Liver (tissue), 8 donors: ENCODE measurements at regions not wholly inside any gene's neighbourhood (a gene's known extent, or its start where the extent isn't known, plus 50 kb on each side); places are given as distances from the start of the nearest gene placed in this dataset.

Experiments used
- DNase-seq: peaks from one replicate; pipeline ENCODE4 v3.0.0-alpha.2; 2017; ENCODE audit warnings: low spot score
- H3K27ac ChIP-seq, 2 donors: one replicate each; pipeline ENCODE4 v1.7.0; 2013; ENCODE audit warnings: inconsistent platforms in 2 of 2, low read length in 2 of 2, control low read depth in 1 of 2, low read depth in 1 of 2, mild to moderate bottlenecking in 1 of 2
- H3K27me3 ChIP-seq, 4 donors: one replicate each; pipeline versions ENCODE4 v1.6.1 to v1.7.0; 2013; ENCODE audit warnings: low read length in 3 of 4, inconsistent platforms in 1 of 4, mild to moderate bottlenecking in 1 of 4, moderate library complexity in 1 of 4; ENCODE audit not compliant: control insufficient read depth in 4 of 4, insufficient read depth in 4 of 4
- H3K36me3 ChIP-seq, 4 donors: one replicate each; pipeline versions ENCODE4 v1.6.1 to v1.7.0; 2013; ENCODE audit warnings: low read length in 3 of 4, mild to moderate bottlenecking in 3 of 4, low read depth in 1 of 4, moderate library complexity in 1 of 4; ENCODE audit not compliant: control insufficient read depth in 4 of 4, insufficient read depth in 3 of 4
- H3K4me1 ChIP-seq, 4 donors: one replicate each; pipeline versions ENCODE4 v1.6.1 to v1.7.0; 2013; ENCODE audit warnings: low read length in 3 of 4, mild to moderate bottlenecking in 3 of 4, moderate library complexity in 1 of 4; ENCODE audit not compliant: control insufficient read depth in 4 of 4, insufficient read depth in 4 of 4
- H3K4me3 ChIP-seq, 3 donors: one replicate each; pipeline versions ENCODE4 v1.6.1 to v1.7.0; 2013; ENCODE audit warnings: low read length in 3 of 3, control low read depth in 1 of 3, low read depth in 1 of 3, mild to moderate bottlenecking in 1 of 3
- H3K9ac ChIP-seq, 2 donors: one replicate each; pipeline ENCODE4 v1.7.0; 2013; ENCODE audit warnings: low read length in 2 of 2, mild to moderate bottlenecking in 2 of 2, moderate library complexity in 2 of 2, control low read depth in 1 of 2, low read depth in 1 of 2
- H3K9me3 ChIP-seq, 4 donors: one replicate each; pipeline versions ENCODE4 v1.6.1 to v1.7.0; 2013; ENCODE audit warnings: low read length in 3 of 4; ENCODE audit not compliant: control insufficient read depth in 4 of 4
- EGR1 ChIP-seq, 2 donors: IDR thresholded peaks; 2 replicates each; pipeline ENCODE4 v1.6.1; 2016 to 2018; ENCODE audit warnings: antibody characterized with exemption in 2 of 2, low read depth in 2 of 2
- FOXA1 ChIP-seq: IDR thresholded peaks from 2 replicates; pipeline ENCODE4 v1.6.1; 2016; ENCODE audit warnings: antibody characterized with exemption
- FOXA2 ChIP-seq: IDR thresholded peaks from 2 replicates; pipeline ENCODE4 v1.6.1; 2016; ENCODE audit warnings: antibody characterized with exemption
- GABPA ChIP-seq, 2 donors: IDR thresholded peaks in 1 of 2; conservative IDR thresholded peaks in 1 of 2; 2 replicates each; pipeline ENCODE4 v1.6.1; 2016; ENCODE audit warnings: antibody characterized with exemption in 2 of 2, mild to moderate bottlenecking in 1 of 2, moderate library complexity in 1 of 2
- HNF4A ChIP-seq, 2 donors: conservative IDR thresholded peaks; 2 replicates each; pipeline ENCODE4 v1.6.1; 2016; ENCODE audit warnings: antibody characterized with exemption in 2 of 2, mild to moderate bottlenecking in 2 of 2
- HNF4G ChIP-seq: IDR thresholded peaks from 2 replicates; pipeline ENCODE4 v1.6.1; 2016; ENCODE audit warnings: antibody characterized with exemption
- JUND ChIP-seq, 2 donors: IDR thresholded peaks; 2 replicates each; pipeline ENCODE4 v1.6.1; 2016; ENCODE audit warnings: antibody characterized with exemption in 2 of 2
- NR2F2 ChIP-seq: IDR thresholded peaks from 2 replicates; pipeline ENCODE4 v1.6.1; 2016; ENCODE audit warnings: antibody characterized with exemption
- RAD21 ChIP-seq, 2 donors: IDR thresholded peaks; 2 replicates each; pipeline ENCODE4 v1.6.1; 2016; ENCODE audit warnings: antibody characterized with exemption in 2 of 2, mild to moderate bottlenecking in 2 of 2
- REST ChIP-seq: IDR thresholded peaks from 2 replicates; pipeline ENCODE4 v1.6.1; 2016; ENCODE audit warnings: antibody characterized with exemption, mild to moderate bottlenecking
- SP1 ChIP-seq: IDR thresholded peaks from 2 replicates; pipeline ENCODE4 v1.6.1; 2018; ENCODE audit warnings: antibody characterized with exemption, mild to moderate bottlenecking
- TAF1 ChIP-seq: conservative IDR thresholded peaks from 2 replicates; pipeline ENCODE4 v1.6.1; 2016; ENCODE audit warnings: antibody characterized with exemption, mild to moderate bottlenecking
- YY1 ChIP-seq: IDR thresholded peaks from 2 replicates; pipeline ENCODE4 v1.6.1; 2016; ENCODE audit warnings: antibody characterized with exemption, mild to moderate bottlenecking
- WGBS: extraction: QIAGEN DNeasy Blood & Tissue Kit; methylation state at CpG from one replicate; pipeline ENCODE4 v1.1.7; 2013; 5-methylcytosine and 5-hydroxymethylcytosine counted together
- TF ChIP-seq, protein P1 (sequence below): fragments of 150-350 bp; IDR thresholded peaks from 2 replicates; pipeline ENCODE4 v1.5.1; 2017; ENCODE audit warnings: improper control_type of control experiment, low read depth, low read length; ENCODE audit not compliant: missing input control
- TF ChIP-seq, protein P2 (sequence below): IDR thresholded peaks from 2 replicates; pipeline ENCODE4 v1.6.1; 2016; ENCODE audit warnings: antibody characterized with exemption
- TF ChIP-seq, protein P3 (sequence below): IDR thresholded peaks from 2 replicates; pipeline ENCODE4 v1.6.1; 2016; ENCODE audit warnings: antibody characterized with exemption
- donor health status: healthy.
- donor health status: healthy.
- donor health status: healthy.
- donor health status: healthy.
- donor health status: healthy.

DNA sequence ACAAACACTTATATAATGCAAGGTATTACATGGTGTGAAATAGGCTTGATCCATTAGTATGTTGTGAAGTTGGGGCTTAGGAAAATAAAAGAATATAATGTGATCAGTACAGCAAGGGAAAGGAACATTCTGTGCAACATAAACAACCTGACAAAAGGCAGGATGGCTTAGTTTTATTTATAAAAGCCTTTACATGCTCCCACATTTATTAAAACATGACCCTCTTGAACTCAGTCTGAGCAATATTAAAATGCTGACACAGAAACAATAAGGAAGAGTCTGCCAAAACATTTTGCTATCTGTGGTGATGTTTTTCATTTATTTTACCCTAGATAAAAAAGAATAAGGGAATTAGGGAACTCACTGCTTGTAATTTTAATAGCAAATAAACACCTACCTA, 519.7 kb downstream of the PCDH7 start:
- no peak overlapping the region for H3K4me3 ChIP-seq
- H3K9me3 ChIP-seq = no peaks in the 10 kb centered on the region
- no peak for DNase-seq
- no peak overlapping the region for H3K27ac ChIP-seq
- no peaks in the 10 kb centered on the region for H3K36me3 ChIP-seq
- H3K9ac ChIP-seq = no peak overlapping the region
- H3K27me3 ChIP-seq = no peaks in the 10 kb centered on the region
- H3K4me1 ChIP-seq = no peaks in the 10 kb centered on the region
- TF ChIP-seq SP1 (no peak), REST (no peak), GABPA (IDR thresholded peaks at IDR 0.05 in 1 of 2, conservative IDR thresholded peaks at IDR 0.05 in 1 of 2) (no peak), TAF1 (no peak), NR2F2 (no peak), FOXA2 (no peak), EGR1 (IDR thresholded peaks at IDR 0.05; ENCODE audit: low read depth in 2 of 2) (no peak), HNF4A (conservative IDR thresholded peaks at IDR 0.05) (no peak), RAD21 (IDR thresholded peaks at IDR 0.05) (no peak), YY1 (no peak), HNF4G (no peak), FOXA1 (no peak)
- TF ChIP-seq, protein P1, sequence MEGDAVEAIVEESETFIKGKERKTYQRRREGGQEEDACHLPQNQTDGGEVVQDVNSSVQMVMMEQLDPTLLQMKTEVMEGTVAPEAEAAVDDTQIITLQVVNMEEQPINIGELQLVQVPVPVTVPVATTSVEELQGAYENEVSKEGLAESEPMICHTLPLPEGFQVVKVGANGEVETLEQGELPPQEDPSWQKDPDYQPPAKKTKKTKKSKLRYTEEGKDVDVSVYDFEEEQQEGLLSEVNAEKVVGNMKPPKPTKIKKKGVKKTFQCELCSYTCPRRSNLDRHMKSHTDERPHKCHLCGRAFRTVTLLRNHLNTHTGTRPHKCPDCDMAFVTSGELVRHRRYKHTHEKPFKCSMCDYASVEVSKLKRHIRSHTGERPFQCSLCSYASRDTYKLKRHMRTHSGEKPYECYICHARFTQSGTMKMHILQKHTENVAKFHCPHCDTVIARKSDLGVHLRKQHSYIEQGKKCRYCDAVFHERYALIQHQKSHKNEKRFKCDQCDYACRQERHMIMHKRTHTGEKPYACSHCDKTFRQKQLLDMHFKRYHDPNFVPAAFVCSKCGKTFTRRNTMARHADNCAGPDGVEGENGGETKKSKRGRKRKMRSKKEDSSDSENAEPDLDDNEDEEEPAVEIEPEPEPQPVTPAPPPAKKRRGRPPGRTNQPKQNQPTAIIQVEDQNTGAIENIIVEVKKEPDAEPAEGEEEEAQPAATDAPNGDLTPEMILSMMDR = no peak
- TF ChIP-seq, protein P2, sequence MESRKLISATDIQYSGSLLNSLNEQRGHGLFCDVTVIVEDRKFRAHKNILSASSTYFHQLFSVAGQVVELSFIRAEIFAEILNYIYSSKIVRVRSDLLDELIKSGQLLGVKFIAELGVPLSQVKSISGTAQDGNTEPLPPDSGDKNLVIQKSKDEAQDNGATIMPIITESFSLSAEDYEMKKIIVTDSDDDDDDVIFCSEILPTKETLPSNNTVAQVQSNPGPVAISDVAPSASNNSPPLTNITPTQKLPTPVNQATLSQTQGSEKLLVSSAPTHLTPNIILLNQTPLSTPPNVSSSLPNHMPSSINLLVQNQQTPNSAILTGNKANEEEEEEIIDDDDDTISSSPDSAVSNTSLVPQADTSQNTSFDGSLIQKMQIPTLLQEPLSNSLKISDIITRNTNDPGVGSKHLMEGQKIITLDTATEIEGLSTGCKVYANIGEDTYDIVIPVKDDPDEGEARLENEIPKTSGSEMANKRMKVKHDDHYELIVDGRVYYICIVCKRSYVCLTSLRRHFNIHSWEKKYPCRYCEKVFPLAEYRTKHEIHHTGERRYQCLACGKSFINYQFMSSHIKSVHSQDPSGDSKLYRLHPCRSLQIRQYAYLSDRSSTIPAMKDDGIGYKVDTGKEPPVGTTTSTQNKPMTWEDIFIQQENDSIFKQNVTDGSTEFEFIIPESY = no peak

DNA sequence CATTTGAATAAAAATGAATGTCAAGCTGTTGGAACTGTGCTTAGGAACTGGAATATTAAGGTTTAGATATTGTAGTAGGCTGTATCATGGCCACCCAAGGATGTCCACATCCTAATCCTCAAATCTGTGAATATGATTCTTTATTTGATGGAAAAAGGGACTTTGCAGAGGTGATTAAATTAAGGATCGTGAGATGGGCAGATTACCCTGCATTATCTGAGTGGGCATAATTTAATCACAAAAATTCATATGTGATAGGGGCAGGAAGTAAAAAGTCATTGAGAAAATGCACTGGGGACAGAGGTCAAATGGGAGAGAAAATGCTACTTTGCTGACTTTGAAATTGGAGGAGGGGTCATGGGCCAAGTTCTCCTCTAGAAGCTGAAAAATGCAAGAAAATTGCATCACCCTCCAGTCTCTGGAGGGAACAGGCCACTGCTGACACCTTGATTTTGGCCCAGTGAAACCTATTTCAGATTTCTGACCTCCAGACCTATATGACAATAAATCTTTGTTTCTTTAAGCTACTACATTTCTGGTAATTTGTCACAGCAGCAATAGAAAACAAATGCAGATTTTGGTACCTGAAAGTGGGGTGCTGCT, 521.4 kb downstream of the PCDH7 start:
- H3K36me3 ChIP-seq = no peaks in the 10 kb centered on the region
- H3K27ac ChIP-seq = no peak overlapping the region
- 65% methylated on average over 1 of the region's 1 CpG for WGBS
- no peaks in the 10 kb centered on the region for H3K27me3 ChIP-seq
- H3K9ac ChIP-seq = no peak overlapping the region
- DNase-seq = no peak
- H3K4me1 ChIP-seq = no peaks in the 10 kb centered on the region
- no peaks in the 10 kb centered on the region for H3K9me3 ChIP-seq
- H3K4me3 ChIP-seq = no peak overlapping the region
- TF ChIP-seq REST (no peak), SP1 (no peak), RAD21 (IDR thresholded peaks at IDR 0.05) (no peak), EGR1 (IDR thresholded peaks at IDR 0.05; ENCODE audit: low read depth in 2 of 2) (no peak), TAF1 (no peak), NR2F2 (no peak), HNF4G (no peak), JUND (IDR thresholded peaks at IDR 0.05) (no peak), HNF4A (conservative IDR thresholded peaks at IDR 0.05) (no peak), FOXA2 (no peak)
- TF ChIP-seq, protein P3, sequence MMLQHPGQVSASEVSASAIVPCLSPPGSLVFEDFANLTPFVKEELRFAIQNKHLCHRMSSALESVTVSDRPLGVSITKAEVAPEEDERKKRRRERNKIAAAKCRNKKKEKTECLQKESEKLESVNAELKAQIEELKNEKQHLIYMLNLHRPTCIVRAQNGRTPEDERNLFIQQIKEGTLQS = no peak
- TF ChIP-seq, protein P2 = no peak
